Effector memory CD4-positive, alpha-beta T cell (primary cell): ENCODE measurements at regions not wholly inside any gene's neighbourhood (a gene's known extent, or its start where the extent isn't known, plus 50 kb on each side); places are given as distances from the start of the nearest gene placed in this dataset.

Experiments
- DNase-seq, 3 donors: peaks; one replicate each; pipeline ENCODE4 v3.0.0-alpha.2; 2020
- H3K27ac ChIP-seq: 2 replicates; pipeline ENCODE4 v1.7.0; 2013; ENCODE audit warnings: mild to moderate bottlenecking, low read length, moderate library complexity; ENCODE audit not compliant: insufficient read depth, poor library complexity, severe bottlenecking
- H3K27me3 ChIP-seq: replicated peaks from 2 replicates; pipeline ENCODE4 v1.7.0; 2013; ENCODE audit warnings: mild to moderate bottlenecking, low read length; ENCODE audit not compliant: insufficient read depth, control insufficient read depth, poor library complexity, severe bottlenecking
- H3K36me3 ChIP-seq: 2 replicates; pipeline ENCODE4 v1.7.0; 2013; ENCODE audit warnings: mild to moderate bottlenecking, low read length, moderate library complexity; ENCODE audit not compliant: control insufficient read depth, insufficient read depth
- H3K4me1 ChIP-seq: 2 replicates; pipeline ENCODE4 v1.7.0; 2013; ENCODE audit warnings: low read length, mild to moderate bottlenecking; ENCODE audit not compliant: control insufficient read depth, insufficient read depth, poor library complexity, severe bottlenecking
- H3K4me3 ChIP-seq: 2 replicates; pipeline ENCODE4 v1.7.0; 2013; ENCODE audit warnings: low read length, low read depth, mild to moderate bottlenecking; ENCODE audit not compliant: insufficient read depth, poor library complexity, severe bottlenecking
- H3K9me3 ChIP-seq: 2 replicates; pipeline ENCODE4 v1.7.0; 2013; ENCODE audit warnings: mild to moderate bottlenecking, low read length, moderate library complexity; ENCODE audit not compliant: control insufficient read depth

DNA sequence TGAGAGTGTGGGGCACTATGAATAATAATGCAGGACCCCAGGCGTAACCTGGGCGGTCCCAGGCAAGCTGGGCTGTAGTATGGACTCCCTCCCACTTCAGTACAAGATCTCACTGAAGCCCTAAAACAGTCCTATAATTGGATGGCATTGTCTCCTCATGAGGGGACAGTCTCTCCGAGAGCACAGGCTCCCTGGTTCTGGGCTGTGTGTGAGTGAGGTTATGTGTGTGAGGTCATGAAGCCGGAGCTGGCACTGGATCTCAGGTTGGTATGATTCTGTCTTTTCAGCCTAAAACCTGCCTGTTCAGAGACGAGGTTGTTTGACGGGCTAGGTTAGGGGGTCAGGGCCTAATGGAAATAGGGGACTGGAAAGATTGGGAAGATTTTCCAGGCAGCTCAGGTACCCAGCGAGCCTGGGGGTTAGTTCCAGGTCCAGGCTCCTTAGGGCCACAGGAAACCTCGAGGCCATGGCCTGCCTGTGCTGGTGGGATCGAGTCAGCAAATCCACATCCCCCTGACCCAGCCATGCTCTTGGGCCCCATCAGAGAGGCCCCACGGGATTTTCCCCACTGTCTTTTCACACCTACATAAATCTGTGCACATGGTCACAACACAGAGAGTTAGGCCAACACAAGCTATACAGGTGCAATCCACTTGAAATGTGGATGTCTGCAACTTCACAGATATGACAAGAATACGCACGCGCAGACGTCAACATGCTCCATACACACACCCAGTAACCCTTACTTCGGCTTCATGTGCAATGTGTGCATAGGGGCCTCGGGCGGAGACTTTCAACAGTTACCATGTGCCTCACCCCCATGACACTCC, 94.8 kb downstream of the INHBB start:
- H3K4me3 ChIP-seq = no peak overlapping the region
- H3K27me3 ChIP-seq = peaks cover 15% of the 10 kb centered on the region
- no peak overlapping the region for H3K27ac ChIP-seq
- H3K9me3 ChIP-seq = no peaks in the 10 kb centered on the region
- no peak for DNase-seq
- no peaks in the 10 kb centered on the region for H3K36me3 ChIP-seq
- peaks cover 4% of the 10 kb centered on the region for H3K4me1 ChIP-seq

- H3K27ac ChIP-seq = no peak overlapping the region
- H3K4me3 ChIP-seq = no peak overlapping the region
- peaks cover 4% of the 10 kb centered on the region for H3K4me1 ChIP-seq
- no peak for DNase-seq
- H3K27me3 ChIP-seq = peaks cover 15% of the 10 kb centered on the region
- H3K9me3 ChIP-seq = no peaks in the 10 kb centered on the region
- no peaks in the 10 kb centered on the region for H3K36me3 ChIP-seq
These were observed 95.4 kb downstream of the INHBB start for GRCh38 chr2:120441351-120441700.

GRCh38 chr2:120441744-120442471, 96.0 kb downstream of the INHBB start:
- H3K4me3 ChIP-seq = peak overlapping the region; percentile 17
- H3K36me3 ChIP-seq = no peaks in the 10 kb centered on the region
- H3K4me1 ChIP-seq = peaks cover 4% of the 10 kb centered on the region
- H3K27me3 ChIP-seq = peaks cover 15% of the 10 kb centered on the region
- no peak overlapping the region for H3K27ac ChIP-seq
- DNase-seq = no peak
- no peaks in the 10 kb centered on the region for H3K9me3 ChIP-seq

GRCh38 chr2:120442541-120442922, 96.6 kb downstream of the INHBB start:
- peak overlapping the region; percentile 17 for H3K4me3 ChIP-seq
- no peak for DNase-seq

GRCh38 chr2:120442923-120443571, 97.1 kb downstream of the INHBB start:
- Histone ChIP-seq H3K27me3 (peaks cover 15% of the 10 kb centered on the region), H3K9me3 (no peaks in the 10 kb centered on the region), H3K27ac (no peak overlapping the region), H3K4me1 (peaks cover 4% of the 10 kb centered on the region), H3K36me3 (no peaks in the 10 kb centered on the region), H3K4me3 (peak overlapping the region; percentile 17)
- no peak for DNase-seq

More at GRCh38 chr2:120442541-120442922, 96.6 kb downstream of the INHBB start:
- H3K9me3 ChIP-seq = no peaks in the 10 kb centered on the region
- peaks cover 15% of the 10 kb centered on the region for H3K27me3 ChIP-seq
- no peaks in the 10 kb centered on the region for H3K36me3 ChIP-seq
- H3K4me1 ChIP-seq = peaks cover 4% of the 10 kb centered on the region
- no peak overlapping the region for H3K27ac ChIP-seq

DNA sequence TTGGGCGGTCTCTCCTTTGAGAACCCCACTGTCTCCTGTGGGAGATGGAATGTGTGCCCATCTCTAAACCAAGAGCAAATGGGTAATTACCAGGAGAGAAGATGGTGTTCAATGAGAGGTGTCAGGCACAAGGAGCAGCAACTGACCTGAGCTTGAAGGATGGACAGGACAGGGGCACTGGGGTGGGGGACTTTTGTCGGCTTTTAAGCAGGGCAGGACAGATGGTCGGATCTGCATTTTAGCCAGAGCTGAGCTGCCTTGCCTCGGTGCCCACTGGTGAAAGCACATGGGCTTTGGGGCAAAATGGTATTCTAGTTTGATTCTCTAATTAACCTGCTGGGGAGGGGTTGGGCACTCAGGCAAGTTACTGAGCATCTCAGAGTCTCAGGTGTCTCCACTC, 98.0 kb downstream of the INHBB start:
- Histone ChIP-seq H3K4me3 (no peak overlapping the region), H3K9me3 (no peaks in the 10 kb centered on the region), H3K27ac (no peak overlapping the region), H3K27me3 (peaks cover 15% of the 10 kb centered on the region), H3K36me3 (no peaks in the 10 kb centered on the region), H3K4me1 (peaks cover 4% of the 10 kb centered on the region)
- no peak for DNase-seq

- peaks cover 4% of the 10 kb centered on the region for H3K4me1 ChIP-seq
- no peak for DNase-seq
- no peak overlapping the region for H3K4me3 ChIP-seq
- peaks cover 15% of the 10 kb centered on the region for H3K27me3 ChIP-seq
- H3K36me3 ChIP-seq = no peaks in the 10 kb centered on the region
- no peaks in the 10 kb centered on the region for H3K9me3 ChIP-seq
- no peak overlapping the region for H3K27ac ChIP-seq
These were observed 98.8 kb downstream of the INHBB start for GRCh38 chr2:120444691-120445240.

DNA sequence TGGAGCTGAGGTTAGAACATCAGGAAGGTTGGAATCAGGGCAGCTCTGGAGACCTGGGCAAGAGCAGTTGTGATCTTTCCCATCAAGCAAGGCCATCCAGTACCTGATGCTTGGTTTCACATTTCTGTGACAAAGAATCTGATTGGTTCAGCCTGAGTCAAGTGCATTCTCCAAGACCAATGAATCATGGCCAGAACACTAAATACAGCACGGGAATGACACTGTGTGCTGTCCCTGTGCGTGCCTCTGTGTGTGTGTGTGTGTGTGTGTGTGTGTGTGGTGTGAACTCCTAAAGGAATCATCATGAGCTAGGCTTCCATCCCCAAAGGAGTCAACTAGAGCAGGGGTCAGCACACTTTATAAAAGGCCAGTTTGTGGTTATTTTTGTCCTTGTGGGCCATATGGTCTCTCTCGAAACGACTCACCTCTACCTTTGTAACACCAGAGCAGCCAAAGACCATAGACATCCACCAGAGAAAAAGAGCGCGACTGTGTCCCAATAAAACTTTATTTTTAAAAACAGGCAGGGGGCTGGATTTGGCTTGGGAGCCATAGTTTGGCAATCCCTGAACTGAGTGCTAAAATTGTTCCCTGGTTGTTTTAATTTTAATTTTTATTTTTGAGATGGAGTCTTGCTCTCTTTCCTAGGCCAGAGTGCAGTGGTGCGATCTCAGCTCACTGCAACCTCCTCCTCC, 99.7 kb downstream of the INHBB start:
- Histone ChIP-seq H3K4me1 (peaks cover 4% of the 10 kb centered on the region), H3K36me3 (no peaks in the 10 kb centered on the region), H3K27ac (no peak overlapping the region), H3K27me3 (peaks cover 15% of the 10 kb centered on the region), H3K9me3 (no peaks in the 10 kb centered on the region), H3K4me3 (no peak overlapping the region)
- DNase-seq = no peak

- H3K9me3 ChIP-seq = no peaks in the 10 kb centered on the region
- DNase-seq = no peak
- peaks cover 4% of the 10 kb centered on the region for H3K4me1 ChIP-seq
- H3K4me3 ChIP-seq = no peak overlapping the region
- H3K27me3 ChIP-seq = peaks cover 15% of the 10 kb centered on the region
- H3K27ac ChIP-seq = no peak overlapping the region
- H3K36me3 ChIP-seq = no peaks in the 10 kb centered on the region
These were observed 100.5 kb downstream of the INHBB start for GRCh38 chr2:120446236-120447126.
